GM18870 (cell line): ENCODE measurements at regions not wholly inside any gene's neighbourhood (a gene's known extent, or its start where the extent isn't known, plus 50 kb on each side); places are given as distances from the start of the nearest gene placed in this dataset.
"Not testable (repeated sequence)": the region's sequence is repeated elsewhere in the genome, so short reads cannot be mapped to it uniquely, and the experiment has no call there.

Source experiments
- ATAC-seq: cut with Tn5 transposase; IDR thresholded peaks from one replicate; pipeline ENCODE4 v1.9.1; 2021; ENCODE audit warnings: moderate library complexity; ENCODE audit not compliant: unreplicated experiment

GRCh38 chr10:10014846-10015245, 1002.8 kb upstream of the CELF2 start:
- ATAC-seq, result no peak

DNA sequence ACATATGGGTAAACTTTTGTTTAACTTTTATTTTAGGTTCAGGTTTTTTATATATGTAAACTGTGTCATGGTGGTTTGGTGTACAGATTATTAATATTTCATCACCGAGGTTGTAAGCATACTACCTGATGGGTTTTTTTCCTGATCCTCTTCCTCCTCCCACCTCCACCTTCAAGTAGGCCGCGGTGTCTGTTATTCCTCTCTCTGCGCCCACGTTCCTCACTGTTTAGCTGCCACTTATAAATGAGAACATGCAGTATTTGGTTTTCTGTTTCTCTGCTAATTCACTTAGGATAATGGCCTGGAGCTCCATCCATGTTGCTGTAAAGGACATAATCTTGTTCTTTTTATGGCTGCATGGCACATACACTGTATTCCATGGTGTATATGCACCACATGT, 1000.0 kb upstream of the CELF2 start:
- ATAC-seq, result no peak

- no peak for ATAC-seq
These were observed 996.7 kb upstream of the CELF2 start for GRCh38 chr10:10020945-10021344.

DNA sequence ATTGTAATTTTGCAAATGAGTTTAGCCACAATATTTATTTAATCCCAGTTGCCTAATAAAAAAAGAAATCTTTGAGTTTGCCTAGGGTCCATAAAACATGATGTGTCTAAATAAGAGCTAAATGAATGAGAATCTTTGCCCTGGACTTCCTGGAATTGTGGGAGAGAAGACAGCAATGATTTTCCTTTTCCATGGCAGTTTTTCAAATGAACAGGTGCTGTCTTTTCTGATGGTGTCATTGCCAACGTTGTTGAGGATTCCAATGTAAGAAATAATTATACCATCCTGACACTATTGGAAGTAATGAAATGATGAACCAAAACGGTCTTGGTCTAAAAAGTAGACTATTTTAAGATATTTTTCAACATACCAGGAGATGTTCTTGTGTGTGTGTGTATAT, 984.7 kb upstream of the CELF2 start:
- ATAC-seq, result no peak

DNA sequence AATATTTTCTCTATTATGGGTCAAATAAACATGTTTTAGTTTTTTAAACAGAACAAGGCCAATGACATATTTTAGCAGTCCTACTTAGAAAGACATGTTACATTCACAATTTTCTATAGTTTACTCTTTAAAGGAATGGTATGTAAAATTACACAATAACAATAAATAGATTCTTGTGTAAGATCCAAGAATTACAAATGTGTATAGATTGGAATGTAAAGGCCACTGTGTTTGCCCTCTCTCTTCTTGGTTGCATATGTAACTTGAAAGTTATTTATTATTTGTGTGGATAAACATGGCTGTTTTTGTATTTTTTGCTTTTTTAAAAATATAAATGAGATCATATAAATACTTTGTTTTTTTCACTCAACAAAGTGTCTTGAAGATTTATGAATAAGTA, 979.3 kb upstream of the CELF2 start:
- ATAC-seq, result no peak

- no peak for ATAC-seq
These were observed 978.1 kb upstream of the CELF2 start for GRCh38 chr10:10039595-10039994.

- no peak for ATAC-seq
These were observed 974.6 kb upstream of the CELF2 start for GRCh38 chr10:10043083-10043482.

- no peak for ATAC-seq
These were observed 972.5 kb upstream of the CELF2 start for GRCh38 chr10:10044922-10045764.

- ATAC-seq, result no peak
These were observed 972.0 kb upstream of the CELF2 start for GRCh38 chr10:10045765-10046028.

- no peak for ATAC-seq
These were observed 970.2 kb upstream of the CELF2 start for GRCh38 chr10:10047426-10047825.

DNA sequence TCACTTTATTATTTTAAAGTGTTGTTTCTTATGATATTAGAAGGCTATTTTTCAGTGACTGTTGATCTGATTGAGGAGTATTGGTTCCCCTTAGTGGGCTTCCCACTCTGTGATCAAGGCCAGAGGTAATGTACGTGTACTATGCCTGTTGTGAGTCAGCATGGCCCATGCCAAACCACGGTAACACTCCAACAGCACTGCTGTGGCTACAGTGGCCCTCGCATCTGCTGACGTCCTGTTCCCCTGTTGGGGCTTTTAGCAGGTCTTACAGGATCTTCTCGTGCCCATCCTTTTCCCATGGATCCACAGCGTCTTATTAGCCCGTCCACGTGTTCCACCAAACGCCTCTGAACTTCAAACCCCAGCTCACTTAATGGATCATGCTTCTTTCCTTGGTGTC, 964.6 kb upstream of the CELF2 start:
- no peak for ATAC-seq

GRCh38 chr10:10054466-10054865, 963.2 kb upstream of the CELF2 start:
- no peak for ATAC-seq

DNA sequence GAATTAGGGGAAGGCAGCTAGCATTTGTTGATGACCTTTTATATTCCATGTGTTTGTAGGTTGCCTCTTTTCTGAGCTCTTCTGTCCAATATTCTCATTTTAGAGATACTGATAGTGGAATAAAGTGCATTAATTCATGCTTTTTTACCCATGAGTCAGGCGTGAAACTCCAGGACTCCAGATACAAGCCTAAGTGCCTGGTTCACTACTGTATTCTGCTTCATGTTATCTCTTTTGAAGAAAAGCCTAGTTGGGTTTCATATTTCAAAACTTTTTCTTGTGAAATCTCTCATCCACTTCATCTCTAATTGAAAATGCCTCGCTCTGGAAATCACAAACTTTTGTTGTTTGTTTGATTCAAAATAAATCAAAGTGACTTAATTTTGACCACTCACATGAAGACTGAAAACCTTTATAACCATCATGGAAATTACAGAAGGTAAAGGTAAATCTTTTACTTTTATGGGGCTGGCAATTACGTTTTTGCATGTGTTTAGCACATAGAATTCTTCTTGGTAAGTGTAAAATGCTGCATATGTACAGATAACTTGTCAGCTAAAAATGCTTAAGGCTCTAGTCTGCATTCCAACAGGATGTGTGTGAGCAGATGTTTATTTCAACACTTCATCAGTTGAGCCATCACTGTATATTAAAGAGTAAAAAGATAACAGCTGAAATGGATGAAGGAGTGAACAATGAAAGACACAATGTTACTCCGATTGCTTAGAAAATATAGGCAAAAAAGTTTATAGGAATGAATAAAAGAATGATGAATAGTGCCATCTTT, 961.8 kb upstream of the CELF2 start:
- ATAC-seq, result no peak

- no peak for ATAC-seq
These were observed 960.7 kb upstream of the CELF2 start for GRCh38 chr10:10056961-10057360.

DNA sequence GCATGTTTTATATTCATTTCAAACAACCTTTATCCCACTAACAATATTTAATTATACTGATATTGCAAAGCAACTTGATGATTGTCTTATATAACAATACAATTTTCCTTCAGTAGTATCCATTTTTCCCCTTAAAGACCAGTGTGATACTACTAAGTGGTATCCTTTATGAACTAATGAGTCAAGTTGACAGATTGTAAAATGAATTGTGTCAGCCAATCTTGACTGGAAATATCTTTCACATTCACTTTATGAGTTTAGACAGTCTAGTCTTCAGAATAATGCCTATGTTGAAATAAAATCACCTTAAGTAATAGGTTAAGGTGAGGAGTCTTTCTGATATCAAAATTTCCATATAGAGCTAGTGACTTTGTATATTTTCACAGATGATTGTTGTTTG, 950.0 kb upstream of the CELF2 start:
- ATAC-seq, result no peak

GRCh38 chr10:10074847-10075246, 942.8 kb upstream of the CELF2 start:
- ATAC-seq, result not testable (repeated sequence)

DNA sequence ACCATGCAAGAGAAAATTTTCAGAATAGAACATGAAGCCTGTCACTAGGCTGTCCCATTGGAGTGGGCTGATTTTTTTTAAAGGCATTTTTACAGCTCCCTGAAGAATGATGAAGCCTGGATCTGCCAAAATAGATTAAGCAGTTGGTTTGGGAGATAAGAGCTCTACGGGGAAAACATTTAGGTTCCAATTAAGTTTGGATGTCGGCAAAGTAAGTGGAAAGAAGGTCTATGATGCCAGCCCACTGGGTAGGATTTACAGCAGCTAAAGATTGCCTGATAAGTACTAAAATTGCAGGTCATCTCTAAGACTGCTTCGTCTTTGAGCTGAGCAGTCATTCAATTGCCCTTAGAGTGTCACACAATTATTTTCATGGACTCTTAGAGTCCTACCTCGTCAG, 939.2 kb upstream of the CELF2 start:
- ATAC-seq, result no peak

DNA sequence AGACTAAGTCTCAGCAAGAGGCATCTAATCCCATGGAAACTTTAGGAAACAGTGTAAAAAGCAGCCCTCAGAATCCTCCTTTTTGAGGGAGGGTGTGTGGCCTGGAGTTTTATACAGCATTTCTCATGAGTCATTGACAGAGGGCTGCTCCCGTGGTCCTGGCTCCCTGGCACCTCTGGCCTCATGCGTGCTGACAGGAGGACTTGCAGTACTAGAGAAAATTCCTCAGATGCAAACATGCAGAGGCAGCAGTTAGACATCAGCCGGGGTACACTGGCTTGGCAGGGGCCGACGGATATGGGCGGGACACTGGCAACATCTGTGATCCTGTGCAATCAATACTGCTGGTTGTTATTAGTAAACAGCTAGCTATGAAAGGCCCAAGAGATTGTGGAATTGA, 925.1 kb upstream of the CELF2 start:
- ATAC-seq, result no peak

GRCh38 chr10:10093021-10093420, 924.7 kb upstream of the CELF2 start:
- no peak for ATAC-seq

DNA sequence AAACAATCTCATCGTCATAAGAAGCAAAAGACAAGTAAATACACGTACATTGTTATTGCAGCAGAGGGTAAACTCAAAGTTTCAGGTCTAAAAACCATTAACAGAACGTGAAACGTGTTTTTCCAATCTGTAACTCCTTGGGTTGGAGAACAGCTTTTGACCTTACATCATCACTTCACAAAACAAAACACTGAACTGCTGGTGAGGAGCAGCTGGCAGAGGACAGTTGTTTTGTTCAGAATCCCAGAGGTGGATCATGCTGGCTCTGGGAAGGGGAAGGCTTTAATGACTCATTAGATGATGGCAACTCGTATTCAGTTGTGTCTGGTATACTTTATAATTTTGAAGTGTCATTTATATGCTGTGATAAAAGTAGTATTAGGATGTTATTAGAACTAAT, 923.0 kb upstream of the CELF2 start:
- ATAC-seq, result no peak

DNA sequence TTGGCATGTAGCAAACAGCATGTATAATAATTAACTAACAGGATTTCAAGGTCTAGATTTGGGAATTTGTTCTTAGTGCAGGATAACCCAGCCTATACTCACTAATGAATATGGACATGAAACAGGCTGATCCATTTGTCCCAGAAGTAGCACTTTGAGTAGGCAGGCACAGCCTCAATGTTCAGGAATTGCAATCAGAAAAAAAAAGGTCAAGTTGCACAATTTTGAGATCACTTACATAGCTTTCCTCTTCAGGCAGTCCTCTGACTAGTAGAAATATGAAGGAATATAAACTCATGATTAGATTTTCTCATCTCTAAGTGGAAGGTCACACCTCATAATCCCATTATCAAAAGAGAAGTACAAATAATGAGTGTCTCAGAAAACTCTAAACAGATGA, 921.4 kb upstream of the CELF2 start:
- no peak for ATAC-seq

DNA sequence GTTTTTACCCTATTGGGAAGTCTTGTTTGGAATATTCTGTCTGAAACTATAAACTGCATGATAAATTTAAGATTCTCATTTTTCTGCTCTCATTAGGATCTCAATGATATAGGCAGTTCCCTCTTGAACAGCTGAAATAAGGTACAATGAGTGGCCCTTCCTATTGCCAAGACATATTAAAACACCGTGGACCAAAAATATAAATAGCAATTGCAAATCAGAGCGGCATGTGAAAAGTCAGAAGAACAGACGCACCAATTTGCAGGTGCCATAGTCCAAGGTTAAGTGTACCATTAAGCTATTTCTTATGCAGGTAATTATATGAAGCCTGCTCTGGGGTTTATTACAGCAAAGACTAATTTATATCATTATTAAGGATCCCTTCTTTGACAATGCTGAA, 920.8 kb upstream of the CELF2 start:
- no peak for ATAC-seq

DNA sequence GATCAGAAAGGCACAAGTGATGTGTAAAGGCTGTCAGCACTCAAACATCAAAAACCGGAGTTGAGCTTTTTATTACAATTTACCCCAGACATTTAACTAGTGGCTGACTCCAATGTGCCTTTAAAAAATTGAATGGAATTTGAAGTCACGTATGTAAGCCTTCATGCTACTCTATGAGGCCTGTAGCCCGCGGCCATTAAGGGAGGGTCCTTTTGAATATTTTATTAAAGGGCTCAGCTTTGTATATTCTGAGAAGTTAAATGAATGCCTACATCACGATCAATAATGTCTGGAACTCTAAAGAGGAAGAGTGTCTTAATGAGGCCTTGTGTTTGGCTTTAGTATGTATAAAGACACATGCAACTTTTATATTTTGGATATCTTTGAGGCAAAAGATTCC, 916.6 kb upstream of the CELF2 start:
- no peak for ATAC-seq
